ENCODE measurements at regions not wholly inside any gene's neighbourhood (a gene's known extent, or its start where the extent isn't known, plus 50 kb on each side); places are given as distances from the start of the nearest gene placed in this dataset.

GRCh38 chr4:181293541-181293940 lies 949.7 kb upstream of the TENM3 start:
- DNase-seq = no peak

GRCh38 chr4:181294421-181294820 lies 948.8 kb upstream of the TENM3 start:
- DNase-seq = no peak

- no peak for DNase-seq
Observed at GRCh38 chr4:181301735-181302710, 941.2 kb upstream of the TENM3 start.

- DNase-seq = no peak
Observed at GRCh38 chr4:181307824-181308223, 935.4 kb upstream of the TENM3 start.

GRCh38 chr4:181308476-181309312 lies 934.5 kb upstream of the TENM3 start:
- no peak for DNase-seq

GRCh38 chr4:181312066-181312465 lies 931.1 kb upstream of the TENM3 start:
- DNase-seq = no peak

- no peak for DNase-seq
Observed at GRCh38 chr4:181319629-181320028, 923.6 kb upstream of the TENM3 start.

GRCh38 chr4:181323061-181323460 lies 920.1 kb upstream of the TENM3 start:
- no peak for DNase-seq

- DNase-seq = no peak
Observed at GRCh38 chr4:181330654-181331201, 912.5 kb upstream of the TENM3 start.

- no peak for DNase-seq
Observed at GRCh38 chr4:181331214-181331613, 912.0 kb upstream of the TENM3 start.

GRCh38 chr4:181345931-181346330 lies 897.3 kb upstream of the TENM3 start:
- no peak for DNase-seq

GRCh38 chr4:181350615-181351415 lies 892.4 kb upstream of the TENM3 start:
- DNase-seq = no peak

- DNase-seq = no peak
Observed at GRCh38 chr4:181364504-181364903, 878.7 kb upstream of the TENM3 start.

GRCh38 chr4:181365671-181366070 lies 877.5 kb upstream of the TENM3 start:
- DNase-seq = no peak

- DNase-seq = no peak
Observed at GRCh38 chr4:181372014-181372413, 871.2 kb upstream of the TENM3 start.

- DNase-seq = no peak
Observed at GRCh38 chr4:181376058-181376457, 867.1 kb upstream of the TENM3 start.

- no peak for DNase-seq
Observed at GRCh38 chr4:181388061-181388460, 855.1 kb upstream of the TENM3 start.

GRCh38 chr4:181416966-181417365 lies 826.2 kb upstream of the TENM3 start:
- no peak for DNase-seq

GRCh38 chr4:181418496-181418895 lies 824.7 kb upstream of the TENM3 start:
- no peak for DNase-seq

GRCh38 chr4:181420950-181421349 lies 822.3 kb upstream of the TENM3 start:
- no peak for DNase-seq

- no peak for DNase-seq
Observed at GRCh38 chr4:181424362-181425016, 818.7 kb upstream of the TENM3 start.

GRCh38 chr4:181427076-181427475 lies 816.1 kb upstream of the TENM3 start:
- no peak for DNase-seq

Measured in activated effector memory CD4-positive, alpha-beta T cell treated with Interleukin-2 at 50 U/mL for 16 hours (primary cell).